Neural crest cell (in vitro differentiated cells): ENCODE measurements at regions not wholly inside any gene's neighbourhood (a gene's known extent, or its start where the extent isn't known, plus 50 kb on each side); places are given as distances from the start of the nearest gene placed in this dataset.

Experiments
- DNase-seq: peaks from one replicate; pipeline ENCODE4 v3.0.0; 2021; ENCODE audit warnings: low read depth, mixed read lengths, low spot score
- H3K27ac Mint-ChIP-seq: one replicate; pipeline ENCODE4 v1.8.0; 2021; ENCODE audit warnings: mild to moderate bottlenecking, mixed read lengths; ENCODE audit not compliant: unreplicated experiment
- H3K27me3 Mint-ChIP-seq: 2 replicates; pipeline ENCODE4 v1.8.0; 2021; ENCODE audit warnings: low read depth, mild to moderate bottlenecking, mixed read lengths
- H3K36me3 Mint-ChIP-seq: 2 replicates; pipeline ENCODE4 v1.8.0; 2021; ENCODE audit warnings: low read depth, mild to moderate bottlenecking, mixed read lengths
- H3K4me1 Mint-ChIP-seq: 2 replicates; pipeline ENCODE4 v1.8.0; 2021; ENCODE audit warnings: mixed read lengths
- H3K4me3 Mint-ChIP-seq: one replicate; pipeline ENCODE4 v1.8.0; 2021; ENCODE audit warnings: mild to moderate bottlenecking, mixed read lengths
- H3K9me3 Mint-ChIP-seq: 2 replicates; pipeline ENCODE4 v1.8.0; 2021; ENCODE audit warnings: mixed read lengths
- CTCF ChIP-seq: fragments of 200-600 bp; sonication (generic); conservative IDR thresholded peaks from 2 replicates; pipeline ENCODE4 v1.5.0; 2021; ENCODE audit warnings: antibody characterized with exemption, mild to moderate bottlenecking

GRCh38 chr4:130722361-130722760 is 1626.4 kb downstream of the C4orf33 start:
- H3K36me3 Mint-ChIP-seq = no peaks in the 10 kb centered on the region
- no peaks in the 10 kb centered on the region for H3K27me3 Mint-ChIP-seq
- no peak for TF ChIP-seq CTCF
- H3K4me1 Mint-ChIP-seq = no peaks in the 10 kb centered on the region
- no peak overlapping the region for H3K27ac Mint-ChIP-seq
- H3K4me3 Mint-ChIP-seq = no peak overlapping the region
- no peaks in the 10 kb centered on the region for H3K9me3 Mint-ChIP-seq
- DNase-seq = no peak

GRCh38 chr4:130736436-130737185 is 1640.7 kb downstream of the C4orf33 start:
- no peak for DNase-seq

DNA sequence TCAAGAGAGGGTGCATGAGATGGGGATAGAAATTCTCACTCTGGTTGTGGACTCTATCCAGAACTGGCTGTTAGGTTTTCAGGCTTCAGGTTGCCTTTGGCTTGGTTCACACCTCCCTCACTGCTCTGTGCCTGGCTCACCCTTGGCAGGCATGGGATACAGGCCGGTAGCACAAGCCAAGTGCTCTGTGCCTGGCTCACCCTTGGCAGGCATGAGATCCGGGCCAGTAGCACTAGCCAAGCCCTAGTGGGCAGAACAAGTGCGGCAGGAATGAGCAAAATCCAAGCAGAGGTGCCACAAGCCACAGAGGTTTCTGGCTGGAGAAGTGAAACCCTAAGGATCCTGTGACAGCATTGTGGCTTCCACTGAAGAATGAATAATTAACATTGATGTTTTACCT is 1642.3 kb downstream of the C4orf33 start:
- no peak for TF ChIP-seq CTCF
- H3K4me1 Mint-ChIP-seq = peaks cover 4% of the 10 kb centered on the region
- H3K4me3 Mint-ChIP-seq = no peak overlapping the region
- no peaks in the 10 kb centered on the region for H3K36me3 Mint-ChIP-seq
- DNase-seq = no peak
- H3K27me3 Mint-ChIP-seq = no peaks in the 10 kb centered on the region
- H3K9me3 Mint-ChIP-seq = peaks cover 11% of the 10 kb centered on the region
- no peak overlapping the region for H3K27ac Mint-ChIP-seq

More at GRCh38 chr4:130736436-130737185, 1640.7 kb downstream of the C4orf33 start:
- Mint-ChIP-seq H3K4me3 (no peak overlapping the region), H3K4me1 (peaks cover 4% of the 10 kb centered on the region), H3K36me3 (no peaks in the 10 kb centered on the region), H3K27me3 (no peaks in the 10 kb centered on the region), H3K27ac (no peak overlapping the region), H3K9me3 (peaks cover 3% of the 10 kb centered on the region)
- TF ChIP-seq CTCF = no peak

DNA sequence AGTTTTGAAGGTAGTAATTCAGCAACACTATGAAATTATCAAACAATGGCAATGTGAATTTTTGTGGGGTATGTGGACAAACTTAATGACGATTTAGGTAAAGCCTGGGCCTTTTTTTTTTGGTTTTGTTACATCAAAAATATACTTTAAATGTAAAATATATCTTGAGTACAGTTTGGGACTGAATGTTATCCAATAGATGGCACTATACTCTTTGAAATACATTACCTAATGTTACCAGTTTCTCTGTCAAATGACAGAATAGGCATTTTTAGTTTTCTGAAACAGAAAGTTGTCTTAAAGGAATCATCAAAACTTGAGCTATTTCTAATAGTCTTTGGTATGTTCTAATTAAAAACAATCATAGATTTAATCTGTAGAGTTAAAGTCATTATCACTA is 1651.9 kb downstream of the C4orf33 start:
- Mint-ChIP-seq H3K27ac (no peak overlapping the region), H3K9me3 (peaks cover 4% of the 10 kb centered on the region)
- TF ChIP-seq CTCF = peak; percentile 59

DNA sequence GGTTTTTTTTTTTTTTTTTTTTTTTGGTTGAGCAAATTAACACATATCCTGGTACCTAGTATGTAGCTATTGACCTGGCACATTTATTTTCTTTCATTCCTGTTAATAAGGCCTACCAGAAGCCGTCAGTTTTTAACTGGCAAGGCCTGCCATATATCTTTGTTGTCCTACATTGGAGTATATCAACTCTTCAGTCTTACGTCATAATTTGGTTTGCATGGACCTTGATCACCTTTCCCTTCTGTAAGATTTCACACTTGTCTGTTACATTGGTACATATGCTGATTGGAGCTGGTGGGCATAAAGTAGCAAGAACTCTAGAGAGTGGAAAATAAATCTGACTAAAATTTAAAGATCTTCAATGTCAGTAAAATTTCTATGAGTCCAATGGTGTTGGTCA is 1658.0 kb downstream of the C4orf33 start:
- no peak for DNase-seq
- Mint-ChIP-seq H3K36me3 (no peaks in the 10 kb centered on the region), H3K4me3 (no peak overlapping the region), H3K4me1 (no peaks in the 10 kb centered on the region), H3K27ac (no peak overlapping the region), H3K9me3 (peaks cover 3% of the 10 kb centered on the region), H3K27me3 (no peaks in the 10 kb centered on the region)
- no peak for TF ChIP-seq CTCF

More for the DNA sequence above, 1651.9 kb downstream of the C4orf33 start:
- DNase-seq = no peak
- H3K4me1 Mint-ChIP-seq = no peaks in the 10 kb centered on the region
- H3K4me3 Mint-ChIP-seq = no peak overlapping the region
- H3K36me3 Mint-ChIP-seq = no peaks in the 10 kb centered on the region
- no peaks in the 10 kb centered on the region for H3K27me3 Mint-ChIP-seq
